GM20431 (cell line): ENCODE measurements at regions not wholly inside any gene's neighbourhood (a gene's known extent, or its start where the extent isn't known, plus 50 kb on each side); places are given as distances from the start of the nearest gene placed in this dataset.

Source experiments
- in situ Hi-C: fragments of 300-500 bp; cut with MseI, MboI; formaldehyde crosslinking; loops from one replicate; pipeline ENCODE4 v1.15.0; 2020; ENCODE audit warnings: low sequenced_read_pairs; ENCODE audit not compliant: unreplicated experiment

DNA sequence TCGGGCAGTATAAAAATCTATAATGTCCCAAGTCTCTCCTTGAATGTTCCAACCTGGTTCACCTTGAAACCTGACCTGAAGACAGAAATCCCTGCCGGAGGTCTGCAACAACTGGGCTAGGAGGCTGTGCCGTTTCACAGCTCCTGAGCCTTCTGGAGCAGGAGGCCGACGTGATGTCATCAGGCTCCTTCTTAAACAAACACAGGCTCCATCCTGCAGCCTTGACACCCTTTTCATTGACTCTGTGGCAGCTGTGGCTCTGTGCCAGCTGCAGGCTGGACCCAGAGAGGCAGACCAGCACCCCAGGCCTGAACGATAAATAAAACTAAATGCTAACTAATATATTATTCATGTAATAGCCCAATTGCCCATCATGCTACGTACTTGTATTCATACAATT is 483.9 kb downstream of the CD83 start:
- in situ Hi-C loops: no loop called here

DNA sequence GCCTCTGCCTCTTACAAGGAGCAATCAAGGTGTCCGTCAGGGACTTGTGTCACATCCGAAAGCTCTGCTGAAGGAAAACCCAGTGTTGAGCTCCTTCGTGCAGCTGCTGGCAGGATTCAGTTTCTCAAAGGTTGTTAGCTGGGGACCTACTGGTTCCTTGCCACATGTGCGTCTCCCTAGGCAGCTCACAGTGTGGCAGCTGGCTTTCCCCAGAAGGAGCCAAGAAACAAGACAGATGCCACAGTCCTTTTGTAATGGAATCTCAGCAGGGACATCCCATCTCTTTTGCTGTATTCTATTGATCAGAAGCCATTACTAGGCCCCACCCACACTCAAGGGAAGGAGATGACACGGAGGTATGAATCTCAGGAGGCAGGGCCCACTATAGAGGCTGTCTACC is 488.8 kb downstream of the CD83 start:
- in situ Hi-C loops: no loop called here

DNA sequence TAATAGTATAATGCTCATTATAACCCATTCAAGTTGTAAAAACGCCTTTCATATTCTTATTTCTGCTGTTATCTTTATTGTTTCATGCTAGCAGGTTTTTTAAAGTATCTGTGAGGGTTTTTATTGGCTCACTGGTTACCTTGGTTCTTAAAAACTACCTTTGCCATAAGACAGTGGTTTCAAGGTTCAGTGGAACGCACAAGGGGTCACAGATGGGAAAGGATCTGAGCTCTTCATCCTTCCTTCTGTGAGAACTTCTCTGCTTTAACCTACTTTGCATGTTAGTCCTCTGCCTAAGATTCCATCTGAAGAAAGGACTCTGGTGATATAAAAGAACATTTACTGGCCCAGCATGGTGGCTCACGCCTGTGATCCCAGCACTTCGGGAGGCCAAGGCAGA is 492.6 kb downstream of the CD83 start:
- in situ Hi-C loops: no loop called here

DNA sequence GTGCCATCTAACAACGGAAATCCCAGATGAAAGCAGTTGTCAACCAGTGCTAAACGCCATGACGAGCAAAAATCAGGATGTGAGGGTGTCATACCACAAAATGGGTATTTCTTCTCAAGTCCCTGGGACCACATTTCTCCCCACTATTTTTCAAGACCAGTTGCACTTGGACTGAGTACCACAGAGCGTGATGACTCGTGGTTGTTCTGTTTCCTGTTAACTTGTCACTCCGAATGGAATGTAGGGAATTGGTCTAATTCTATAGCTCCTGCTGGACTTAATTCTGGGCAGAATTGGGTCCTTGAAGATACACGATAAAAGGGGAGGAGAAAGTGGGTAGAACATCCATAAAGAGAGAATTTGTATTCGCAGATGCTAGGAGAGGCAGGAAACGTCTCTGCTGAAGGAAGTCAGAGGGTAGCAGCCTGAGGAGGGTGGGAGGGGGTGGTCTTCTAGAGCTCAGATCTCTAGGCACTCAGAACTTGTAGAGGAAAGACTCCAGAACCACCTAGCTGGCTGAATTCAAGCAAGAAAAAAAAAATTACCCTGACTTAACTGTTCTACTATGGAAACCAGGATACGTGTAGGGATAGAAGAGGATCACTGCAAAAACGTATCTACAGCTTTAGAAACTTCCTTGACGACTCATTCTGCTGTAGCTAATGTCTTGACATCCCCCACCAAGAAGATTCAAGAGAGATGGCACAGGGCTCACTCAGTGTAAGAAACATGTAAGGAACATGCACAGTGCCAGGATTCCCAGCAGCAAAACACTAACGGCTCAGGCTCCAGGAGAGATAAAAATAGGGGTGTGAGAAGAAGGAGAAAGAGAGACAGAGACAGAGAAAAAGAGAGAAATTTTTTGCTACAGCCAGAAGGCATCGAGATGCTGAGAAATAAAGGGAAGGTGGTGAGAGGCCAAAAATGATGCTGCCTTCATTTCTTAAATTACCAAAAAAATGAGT is 494.7 kb downstream of the CD83 start:
- in situ Hi-C loops: no loop called here

DNA sequence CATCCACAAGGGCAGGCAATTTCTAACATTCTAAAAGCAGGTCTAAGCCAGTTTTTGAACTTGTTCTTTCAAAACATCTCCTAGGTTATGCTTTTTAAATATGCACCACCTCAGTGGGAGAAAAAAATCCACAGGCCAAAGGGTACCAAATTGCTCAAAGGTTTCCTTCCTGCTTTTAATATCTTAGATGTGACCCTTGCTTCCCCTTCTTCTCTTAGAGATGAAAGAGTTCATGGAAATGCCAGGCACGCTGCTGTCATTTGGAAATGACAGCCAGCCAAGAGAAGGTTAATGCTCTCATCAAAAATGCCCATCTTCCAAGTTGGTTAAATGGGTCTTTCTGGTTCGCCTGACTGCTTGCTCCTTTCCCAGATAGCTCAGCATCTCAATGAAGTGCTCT is 497.1 kb downstream of the CD83 start:
- in situ Hi-C loops: no loop called here

DNA sequence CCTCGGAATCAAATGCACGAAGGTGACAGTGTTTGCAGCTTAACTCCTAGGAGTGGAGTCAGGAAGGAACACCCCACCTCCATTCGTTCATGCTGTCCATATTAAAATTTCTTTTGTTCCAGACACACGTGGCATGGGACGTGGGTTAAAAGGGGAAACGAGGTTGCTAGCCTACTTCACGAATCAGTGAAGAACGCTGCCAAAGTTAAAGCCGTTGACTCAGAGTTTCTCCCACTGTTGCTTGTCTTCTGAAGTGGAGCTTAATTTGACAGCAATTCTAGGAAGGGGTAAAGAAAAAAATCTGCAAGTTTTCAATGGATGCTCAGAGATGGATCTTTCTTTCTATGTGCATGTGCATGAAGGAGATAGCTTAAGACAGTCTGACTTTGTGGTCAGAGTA is 499.1 kb downstream of the CD83 start:
- in situ Hi-C loops: no loop called here

DNA sequence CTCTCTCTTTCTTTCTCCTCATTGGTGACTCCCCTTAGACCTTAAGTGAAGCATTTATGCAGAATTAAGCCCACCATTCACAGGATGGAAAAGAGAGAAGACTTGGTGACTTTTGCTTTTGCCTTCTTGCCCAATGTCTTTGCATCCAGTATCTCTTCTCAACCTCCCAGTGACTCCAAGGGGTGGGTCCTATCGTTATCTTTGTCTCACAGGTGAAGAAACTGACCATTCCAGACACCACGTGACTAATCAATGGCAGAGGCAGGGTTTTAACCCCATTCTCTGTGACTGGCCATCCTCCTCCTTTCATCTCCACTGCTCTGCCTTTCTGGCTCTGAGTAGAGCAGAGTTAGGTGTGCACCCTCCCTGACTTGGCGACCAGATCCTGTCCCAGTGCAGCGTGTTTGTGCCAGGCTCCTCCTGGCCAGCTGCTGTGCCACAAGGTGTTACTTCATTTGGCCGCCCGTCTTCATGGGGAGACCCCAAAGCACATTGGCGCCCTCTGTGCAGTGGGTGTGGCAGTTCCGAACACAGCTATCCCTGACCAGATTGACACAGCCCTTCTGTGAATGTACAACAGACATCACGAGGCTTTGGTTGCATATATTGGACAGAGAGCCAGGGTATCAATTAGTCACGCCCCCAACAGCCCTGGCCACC is 501.3 kb downstream of the CD83 start:
- in situ Hi-C loops: no loop called here

DNA sequence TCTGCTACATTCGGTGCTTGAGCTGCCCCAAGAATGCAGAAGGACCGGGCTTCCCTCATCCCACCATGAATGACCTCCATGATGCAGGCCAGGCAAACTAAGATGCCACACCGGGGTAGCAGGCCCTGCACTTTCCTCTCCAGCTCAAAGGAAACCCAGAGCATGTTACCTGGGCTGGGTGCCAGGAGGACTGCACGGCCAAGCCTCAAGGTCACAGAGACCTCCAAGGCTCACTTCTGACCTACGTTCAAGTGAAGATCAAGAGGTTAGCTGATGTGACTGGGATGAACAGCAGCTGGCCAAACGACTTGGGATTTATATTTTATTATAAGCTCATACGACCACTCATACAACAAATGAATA is 501.8 kb downstream of the CD83 start:
- in situ Hi-C loops: no loop called here

DNA sequence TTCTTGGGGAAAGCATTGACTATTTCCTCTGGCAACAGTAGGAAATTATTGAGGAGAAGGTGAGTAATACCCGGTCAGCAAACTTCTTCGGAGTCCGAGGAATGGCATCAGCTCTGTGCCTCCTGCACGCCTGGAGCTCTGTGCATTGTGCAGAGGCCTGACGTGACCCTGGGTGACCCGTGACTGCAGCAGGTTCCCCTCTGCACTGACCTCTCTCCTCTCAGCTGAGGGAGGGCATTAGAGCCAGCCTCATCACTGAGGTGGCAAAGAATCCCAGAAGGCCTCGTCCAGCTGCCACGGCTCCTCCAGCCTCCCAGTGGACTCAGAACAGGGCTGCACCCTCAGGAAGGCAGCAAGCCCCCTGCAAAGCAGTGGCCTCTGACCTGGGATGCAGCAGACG is 502.9 kb downstream of the CD83 start:
- in situ Hi-C loops: no loop called here

DNA sequence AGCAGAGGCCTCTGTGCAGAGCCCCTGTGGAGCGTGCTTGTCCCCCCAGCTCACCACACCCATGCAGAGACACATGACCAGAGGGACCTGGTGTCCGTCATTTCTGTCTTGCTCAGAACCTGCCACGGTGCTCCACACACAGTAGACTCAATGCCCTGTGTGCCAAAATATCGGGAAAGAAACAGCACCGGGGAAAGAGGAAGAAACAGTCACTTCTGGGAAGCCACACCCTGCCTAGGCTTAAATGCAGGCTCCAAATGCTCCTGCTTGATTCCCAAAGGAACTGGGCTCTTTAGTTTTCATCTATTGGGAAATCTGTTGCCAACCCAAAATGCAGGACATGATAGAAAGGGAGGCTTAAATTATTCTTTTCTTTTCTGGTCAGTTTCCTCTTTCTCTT is 503.9 kb downstream of the CD83 start:
- in situ Hi-C loops: no loop called here

DNA sequence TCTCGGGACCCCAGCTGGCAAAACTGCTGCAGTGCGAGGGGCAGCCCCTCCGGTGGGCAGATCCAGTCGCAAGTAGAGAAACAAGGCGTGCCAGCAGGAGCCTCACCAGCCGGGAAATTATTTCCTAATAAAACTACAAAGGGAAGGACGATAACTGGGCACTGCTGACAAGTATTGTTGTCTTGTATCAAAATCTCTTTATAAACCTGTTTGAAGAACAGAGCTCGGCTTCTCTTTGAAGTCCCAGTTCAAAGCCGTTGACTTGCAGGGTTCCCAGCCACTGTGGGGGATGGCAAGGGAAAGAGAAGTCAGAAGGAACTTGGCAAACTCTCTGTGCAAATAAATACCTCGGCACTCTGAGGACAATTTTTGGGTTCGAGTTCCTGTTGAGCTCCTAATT is 504.5 kb downstream of the CD83 start:
- in situ Hi-C loops: no loop called here

DNA sequence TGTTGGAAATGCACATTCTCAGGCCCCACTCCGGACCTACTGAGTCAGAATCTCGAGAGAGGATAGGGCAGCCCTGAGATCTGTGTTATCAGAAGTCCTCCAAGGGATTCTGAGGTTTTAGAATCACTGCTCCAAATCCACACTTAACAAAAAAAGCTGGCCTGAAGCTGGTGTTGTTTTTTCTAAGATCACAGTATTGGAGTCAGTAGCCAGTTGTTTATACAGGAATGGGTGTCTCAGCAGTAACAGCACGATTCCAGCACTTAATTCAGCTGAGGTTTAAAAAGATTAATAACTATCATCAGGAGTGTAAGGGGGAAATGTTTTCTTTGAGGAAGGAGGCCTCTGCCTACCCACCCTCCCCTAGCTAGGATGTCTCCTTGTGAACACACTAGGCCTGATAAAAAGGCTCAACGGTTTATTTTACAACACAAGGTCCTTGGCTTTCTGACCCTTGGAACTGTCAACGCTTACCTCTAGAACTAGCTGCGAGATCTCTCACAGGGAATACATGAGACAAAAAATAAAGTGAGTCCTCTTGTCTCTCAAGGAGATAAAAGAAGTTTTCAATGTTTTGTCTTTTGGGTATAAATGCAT is 505.4 kb downstream of the CD83 start:
- in situ Hi-C loops: no loop called here

DNA sequence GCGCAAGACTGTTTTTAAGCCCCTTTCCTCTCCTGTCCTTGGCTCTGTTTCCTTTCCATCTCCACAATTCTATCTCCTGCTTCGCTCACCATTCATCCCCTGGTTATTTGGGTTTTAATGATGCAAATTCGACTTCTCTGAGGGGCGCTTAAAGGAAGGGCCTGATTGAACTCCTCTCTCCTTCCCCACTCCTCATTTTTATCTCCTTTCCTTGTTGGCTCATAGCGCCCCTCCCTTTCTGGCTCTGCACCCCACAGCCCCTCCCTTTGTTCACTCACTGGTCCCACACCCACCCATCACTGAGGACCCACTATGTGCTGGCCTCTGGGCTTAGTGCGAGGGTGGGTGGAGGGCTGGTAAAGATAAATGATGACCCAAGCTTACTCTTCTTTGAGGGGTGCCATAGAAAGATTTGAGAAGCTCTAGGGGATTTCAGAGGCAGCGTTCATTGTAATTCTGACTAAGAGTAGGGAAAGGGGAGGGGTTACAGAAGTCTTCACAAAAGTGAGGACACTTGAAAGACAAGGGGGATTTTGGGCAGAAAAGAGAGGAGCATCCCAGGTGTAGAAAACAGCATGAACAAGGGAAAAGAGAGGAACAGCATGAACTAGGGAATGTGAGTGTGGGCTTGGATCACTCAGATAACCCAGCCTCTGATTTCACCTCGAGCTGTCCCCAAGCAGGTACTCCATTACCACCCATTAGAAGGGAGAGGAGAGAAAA is 507.8 kb downstream of the CD83 start:
- in situ Hi-C loops: no loop called here

DNA sequence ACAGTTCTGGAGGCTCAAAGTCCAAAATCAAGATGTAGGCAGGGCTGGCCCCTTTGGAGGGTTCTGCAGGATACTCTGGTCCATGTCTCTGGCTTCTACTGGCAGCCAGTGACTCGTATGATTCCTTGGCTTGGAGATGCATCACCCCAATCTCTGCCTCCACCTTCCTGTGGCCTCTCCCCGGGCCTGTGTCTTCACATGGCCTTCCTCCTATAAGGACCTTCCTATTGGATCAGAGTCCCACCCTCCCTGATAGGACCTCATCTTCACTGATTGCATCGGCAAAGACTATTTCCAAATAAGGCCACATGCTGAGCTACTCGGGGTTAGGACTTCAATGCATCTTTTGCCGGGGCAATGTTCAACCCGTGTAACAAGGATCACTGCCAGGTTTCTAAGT is 509.0 kb downstream of the CD83 start:
- in situ Hi-C loops: no loop called here

DNA sequence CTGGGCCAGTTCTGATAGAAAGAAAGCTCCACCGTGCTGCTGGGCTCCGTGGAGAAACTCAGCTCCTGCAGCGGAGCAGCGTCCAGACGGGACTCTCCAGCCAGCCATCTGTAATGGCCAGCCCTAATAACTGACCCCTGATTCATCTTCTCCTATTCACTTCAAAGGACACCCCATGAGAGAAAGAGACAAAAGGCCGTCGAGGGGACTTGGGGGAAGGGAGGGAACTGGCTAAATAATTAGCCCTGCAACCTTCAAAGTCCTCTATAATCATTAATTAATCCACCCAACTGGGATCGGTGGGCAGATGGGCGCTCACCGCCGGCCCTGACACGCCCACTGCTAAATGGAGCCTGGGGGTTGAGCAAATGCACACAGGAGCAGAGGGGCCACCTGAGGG is 512.4 kb downstream of the CD83 start:
- in situ Hi-C loops: no loop called here

DNA sequence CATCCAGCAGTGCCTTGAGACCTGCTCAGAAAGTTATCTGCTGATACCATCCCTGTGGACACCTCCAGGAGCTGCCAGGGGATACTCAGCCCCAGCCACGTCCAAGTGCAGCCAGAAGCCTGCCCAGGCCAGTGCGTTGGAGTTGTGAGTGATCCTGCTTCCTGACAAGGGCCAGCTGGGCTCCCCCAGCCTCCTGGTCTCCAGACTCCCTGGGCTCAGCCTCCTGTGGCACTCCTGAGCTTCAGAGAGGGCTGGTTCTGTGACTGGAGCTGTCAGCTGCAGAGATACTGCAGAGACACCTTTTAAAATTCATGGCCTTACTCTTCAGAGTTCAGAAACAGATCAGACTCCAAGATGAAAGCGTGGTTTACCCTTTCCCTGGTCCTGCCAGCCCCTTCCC is 515.9 kb downstream of the CD83 start:
- in situ Hi-C loops: no loop called here

DNA sequence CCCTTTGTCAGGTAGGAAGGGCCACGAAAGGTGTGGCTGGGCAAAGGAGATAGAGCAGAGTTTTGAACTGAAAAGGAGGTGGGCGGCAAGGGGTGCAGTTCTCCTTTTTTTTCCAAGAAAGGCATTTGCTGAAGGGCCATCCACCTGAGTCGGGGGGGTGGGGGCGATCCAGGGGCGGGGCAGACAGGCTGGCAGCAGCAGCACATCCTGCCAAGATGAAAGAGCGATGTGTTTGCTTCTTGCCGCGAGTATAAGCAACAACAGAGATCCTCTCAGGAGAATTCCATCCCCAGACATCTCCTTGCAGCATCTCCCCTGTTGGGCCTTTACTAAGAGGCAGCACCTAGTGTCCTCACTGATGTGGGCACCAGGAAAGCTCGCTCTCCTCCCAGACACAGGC is 516.5 kb downstream of the CD83 start:
- in situ Hi-C loops: no loop called here

DNA sequence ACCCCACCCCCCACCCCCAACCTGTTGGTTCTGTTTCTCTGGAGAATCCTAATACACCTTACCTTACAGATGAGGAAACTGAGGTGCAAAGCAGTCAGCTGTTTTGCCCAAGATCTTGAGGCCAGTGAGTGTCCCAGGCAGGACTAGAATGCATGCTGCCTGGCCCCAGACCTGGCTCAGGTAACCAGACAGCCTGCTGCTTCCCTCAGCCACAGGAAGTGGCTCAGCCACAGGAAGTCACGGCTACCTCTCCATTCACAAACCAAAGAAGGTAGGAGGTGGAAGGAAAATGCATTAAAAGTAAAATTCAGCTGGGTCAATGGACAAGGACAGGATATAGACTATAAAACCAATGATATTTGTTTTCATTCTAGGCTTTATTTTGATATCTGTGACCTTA is 517.6 kb downstream of the CD83 start:
- in situ Hi-C loops: no loop called here

DNA sequence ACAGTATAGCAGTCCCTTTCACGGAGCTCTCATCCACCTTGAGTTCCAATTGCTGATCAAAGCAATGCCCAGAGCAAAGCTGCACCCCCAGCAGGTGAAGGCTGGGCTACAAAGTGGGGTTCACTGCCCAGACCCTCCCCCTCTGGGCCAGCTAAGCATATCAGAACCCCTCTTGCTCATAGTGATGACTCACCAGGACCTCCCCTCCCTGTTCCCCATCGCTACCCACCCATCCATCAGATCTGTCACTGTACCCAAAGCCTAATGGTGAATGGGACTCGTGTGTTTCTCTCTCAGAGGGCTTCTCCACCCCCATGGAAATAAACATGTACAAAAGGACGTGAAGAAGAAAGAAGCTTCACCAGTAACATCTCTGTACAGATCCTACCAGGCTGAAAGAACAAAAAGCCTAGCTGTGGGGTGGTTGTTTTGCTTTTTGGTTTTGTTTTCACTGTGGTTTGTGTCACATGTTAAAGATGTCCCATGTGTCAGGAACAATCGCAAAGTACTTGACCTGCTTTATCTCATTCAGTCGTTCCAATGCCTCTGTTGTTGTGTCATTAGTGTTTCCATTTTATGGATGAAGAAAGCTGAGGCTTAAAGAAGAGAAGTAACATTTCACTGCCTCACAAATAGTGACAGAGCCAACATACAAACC is 518.5 kb downstream of the CD83 start:
- in situ Hi-C loops: no loop called here

DNA sequence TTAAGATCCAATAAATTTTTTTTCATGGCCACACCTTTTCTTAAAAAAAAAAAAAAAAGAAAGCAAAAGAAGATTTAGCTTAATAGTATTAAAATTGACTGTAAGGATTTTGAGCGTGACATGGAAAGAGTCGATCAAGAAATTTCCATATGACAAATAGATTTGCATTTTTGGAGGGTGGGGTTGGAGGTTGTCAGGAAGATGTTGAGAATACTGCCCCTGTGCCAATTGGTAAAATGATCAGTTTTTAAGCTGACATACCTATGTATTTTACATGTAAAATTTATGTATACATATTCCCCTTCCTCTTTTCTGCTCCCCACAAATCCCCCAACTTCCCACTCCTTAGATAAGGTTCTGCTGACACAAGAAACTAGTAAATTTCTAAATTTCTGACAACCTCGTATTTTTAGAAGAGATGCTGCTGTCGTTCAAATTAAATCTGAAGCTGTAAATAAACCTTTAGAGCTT is 520.9 kb downstream of the CD83 start:
- in situ Hi-C loops: no loop called here
